ENCODE measurements at regions not wholly inside any gene's neighbourhood (a gene's known extent, or its start where the extent isn't known, plus 50 kb on each side); places are given as distances from the start of the nearest gene placed in this dataset.

DNA sequence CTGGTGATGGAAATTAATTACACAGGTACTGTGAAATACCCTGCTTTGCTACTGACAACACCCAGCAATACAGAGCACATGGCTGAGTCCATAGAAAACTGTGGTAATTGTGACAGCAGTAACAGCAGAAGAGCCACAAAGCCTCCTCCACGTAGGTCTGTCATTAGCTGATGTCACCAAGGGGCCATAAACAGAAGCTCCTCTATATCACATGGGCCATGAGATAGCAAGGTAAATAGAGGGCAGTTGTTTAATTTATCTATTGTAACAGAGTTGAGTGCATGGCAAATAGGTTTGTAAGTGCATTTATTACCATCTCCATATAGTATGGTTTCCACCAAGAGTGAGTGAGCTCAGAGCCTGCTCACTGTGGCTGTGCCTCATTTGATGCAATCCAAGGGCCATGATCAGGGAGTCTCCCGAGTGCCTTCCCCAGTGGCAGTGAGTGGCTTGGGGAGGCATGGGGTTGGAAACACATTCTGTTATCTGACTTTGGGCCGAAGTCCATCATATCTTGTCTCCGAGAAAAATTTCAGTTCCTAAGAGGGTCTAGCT lies 281.2 kb downstream of the SKAP2 start:
- Mint-ChIP-seq H3K27ac (no peak overlapping the region), H3K4me3 (no peak overlapping the region), H3K4me1 (no peaks in the 10 kb centered on the region), H3K36me3 (ENCODE audit: low read depth) (no peaks in the 10 kb centered on the region), H3K9me3 (no peaks in the 10 kb centered on the region), H3K27me3 (ENCODE audit: insufficient read depth) (peaks cover 3% of the 10 kb centered on the region)
- Histone ChIP-seq H3K36me3 (ENCODE audit: control insufficient read depth, insufficient read depth, low read length) (no peaks in the 10 kb centered on the region), H3K27me3 (ENCODE audit: control insufficient read depth, insufficient read depth, low read length, poor library complexity, severe bottlenecking) (no peaks in the 10 kb centered on the region), H3K9me3 (ENCODE audit: control insufficient read depth, low read length) (no peaks in the 10 kb centered on the region), H3K4me1 (ENCODE audit: control insufficient read depth, insufficient read depth, low read length) (no peaks in the 10 kb centered on the region), H3K9ac (ENCODE audit: extremely low read depth, low read length, poor library complexity, severe bottlenecking) (no peak overlapping the region), H3K4me3 (ENCODE audit: low read length) (no peak overlapping the region), H3K27ac (ENCODE audit: low read depth, low read length) (no peak overlapping the region)
- no peak for DNase-seq
- WGBS, 2 experiments (ENCODE audit: insufficient coverage in 1 of 2, insufficient read length in 1 of 2), result 92 to 97% methylated on average over 4 of the region's 4 CpGs
- TF ChIP-seq, protein P1, sequence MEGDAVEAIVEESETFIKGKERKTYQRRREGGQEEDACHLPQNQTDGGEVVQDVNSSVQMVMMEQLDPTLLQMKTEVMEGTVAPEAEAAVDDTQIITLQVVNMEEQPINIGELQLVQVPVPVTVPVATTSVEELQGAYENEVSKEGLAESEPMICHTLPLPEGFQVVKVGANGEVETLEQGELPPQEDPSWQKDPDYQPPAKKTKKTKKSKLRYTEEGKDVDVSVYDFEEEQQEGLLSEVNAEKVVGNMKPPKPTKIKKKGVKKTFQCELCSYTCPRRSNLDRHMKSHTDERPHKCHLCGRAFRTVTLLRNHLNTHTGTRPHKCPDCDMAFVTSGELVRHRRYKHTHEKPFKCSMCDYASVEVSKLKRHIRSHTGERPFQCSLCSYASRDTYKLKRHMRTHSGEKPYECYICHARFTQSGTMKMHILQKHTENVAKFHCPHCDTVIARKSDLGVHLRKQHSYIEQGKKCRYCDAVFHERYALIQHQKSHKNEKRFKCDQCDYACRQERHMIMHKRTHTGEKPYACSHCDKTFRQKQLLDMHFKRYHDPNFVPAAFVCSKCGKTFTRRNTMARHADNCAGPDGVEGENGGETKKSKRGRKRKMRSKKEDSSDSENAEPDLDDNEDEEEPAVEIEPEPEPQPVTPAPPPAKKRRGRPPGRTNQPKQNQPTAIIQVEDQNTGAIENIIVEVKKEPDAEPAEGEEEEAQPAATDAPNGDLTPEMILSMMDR (conservative IDR thresholded peaks at IDR 0.05), result no peak

DNA sequence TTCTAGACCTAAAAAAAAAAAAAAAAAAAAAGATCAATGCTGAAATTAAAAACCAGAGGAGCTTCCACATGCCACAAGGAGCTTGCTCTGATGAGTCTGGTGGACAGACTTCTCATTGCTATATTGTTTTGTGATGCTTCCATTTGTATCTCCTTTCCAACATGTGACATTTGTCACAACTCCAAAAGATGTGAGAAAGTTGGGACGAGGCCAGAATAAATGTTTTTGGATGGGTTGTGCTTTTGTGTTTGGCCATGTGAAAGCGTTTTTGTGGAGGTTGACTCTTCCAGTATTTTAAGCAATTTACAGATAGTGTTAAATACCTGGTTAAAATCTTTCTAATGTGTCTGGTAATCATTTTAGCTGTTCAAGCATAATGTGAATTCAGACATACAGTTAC lies 280.1 kb downstream of the SKAP2 start:
- DNase-seq, result no peak
- Mint-ChIP-seq H3K27ac (no peak overlapping the region), H3K36me3 (ENCODE audit: low read depth) (no peaks in the 10 kb centered on the region), H3K4me1 (no peaks in the 10 kb centered on the region), H3K4me3 (no peak overlapping the region), H3K27me3 (ENCODE audit: insufficient read depth) (peaks cover 6% of the 10 kb centered on the region), H3K9me3 (no peaks in the 10 kb centered on the region)
- Histone ChIP-seq H3K9ac (ENCODE audit: extremely low read depth, low read length, poor library complexity, severe bottlenecking) (no peak overlapping the region), H3K4me3 (ENCODE audit: low read length) (no peak overlapping the region), H3K36me3 (ENCODE audit: control insufficient read depth, insufficient read depth, low read length) (no peaks in the 10 kb centered on the region), H3K9me3 (ENCODE audit: control insufficient read depth, low read length) (no peaks in the 10 kb centered on the region), H3K27ac (ENCODE audit: low read depth, low read length) (no peak overlapping the region), H3K27me3 (ENCODE audit: control insufficient read depth, insufficient read depth, low read length, poor library complexity, severe bottlenecking) (no peaks in the 10 kb centered on the region), H3K4me1 (ENCODE audit: control insufficient read depth, insufficient read depth, low read length) (no peaks in the 10 kb centered on the region)
- WGBS, 2 experiments (ENCODE audit: insufficient coverage in 1 of 2, insufficient read length in 1 of 2), result 97 to 100% methylated on average over 1 to 2 of the region's 2 CpGs
- TF ChIP-seq, protein P1 (conservative IDR thresholded peaks at IDR 0.05), result no peak

DNA sequence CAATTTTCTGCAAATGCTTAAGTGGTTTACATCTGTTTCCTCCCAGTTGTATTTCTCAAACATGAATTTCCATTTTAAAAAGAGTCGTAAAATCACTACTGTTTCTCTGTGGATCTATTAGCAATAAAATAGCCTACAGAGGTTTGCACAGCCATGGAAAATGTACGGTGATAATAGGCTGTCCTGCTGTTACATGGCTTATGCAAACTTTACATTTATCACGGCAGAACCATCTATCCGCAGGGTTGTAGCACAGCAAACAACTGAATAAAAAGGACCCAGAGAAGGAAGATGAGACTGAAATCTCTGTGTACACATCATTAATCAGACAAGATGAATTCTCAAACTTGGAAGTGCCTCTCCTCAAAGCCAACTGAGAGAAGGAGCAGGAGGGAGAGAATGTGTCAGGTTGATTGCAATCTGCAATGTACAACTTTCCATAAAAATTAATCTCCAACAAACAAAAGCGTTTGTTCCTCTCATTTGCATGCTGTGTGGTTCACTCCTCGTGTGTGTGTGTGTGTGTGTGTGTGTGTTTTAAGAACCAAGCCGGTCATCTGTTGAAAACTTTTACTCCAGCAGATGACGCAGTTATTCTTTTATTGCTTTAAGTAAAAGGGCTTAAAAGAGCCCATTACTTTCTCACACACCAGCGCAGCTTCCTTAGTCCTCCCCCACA lies 279.3 kb downstream of the SKAP2 start:
- Histone ChIP-seq H3K4me1 (ENCODE audit: control insufficient read depth, insufficient read depth, low read length) (no peaks in the 10 kb centered on the region), H3K9me3 (ENCODE audit: control insufficient read depth, low read length) (no peaks in the 10 kb centered on the region), H3K27me3 (ENCODE audit: control insufficient read depth, insufficient read depth, low read length, poor library complexity, severe bottlenecking) (no peaks in the 10 kb centered on the region), H3K27ac (ENCODE audit: low read depth, low read length) (no peak overlapping the region), H3K36me3 (ENCODE audit: control insufficient read depth, insufficient read depth, low read length) (no peaks in the 10 kb centered on the region), H3K4me3 (ENCODE audit: low read length) (no peak overlapping the region), H3K9ac (ENCODE audit: extremely low read depth, low read length, poor library complexity, severe bottlenecking) (no peak overlapping the region)
- H3K4me3 Mint-ChIP-seq, result no peak overlapping the region
- no peaks in the 10 kb centered on the region for H3K36me3 Mint-ChIP-seq (ENCODE audit: low read depth)
- H3K27me3 Mint-ChIP-seq (ENCODE audit: insufficient read depth), result peaks cover 6% of the 10 kb centered on the region
- H3K27ac Mint-ChIP-seq, result no peak overlapping the region
- TF ChIP-seq, protein P1 (conservative IDR thresholded peaks at IDR 0.05), result no peak
- no peaks in the 10 kb centered on the region for H3K9me3 Mint-ChIP-seq
- 83 to 89% methylated on average over 3 to 6 of the region's 9 CpGs for WGBS, 2 experiments (ENCODE audit: insufficient coverage in 1 of 2, insufficient read length in 1 of 2)
- H3K4me1 Mint-ChIP-seq, result no peaks in the 10 kb centered on the region
- no peak for DNase-seq
